ENCODE measurements at regions not wholly inside any gene's neighbourhood (a gene's known extent, or its start where the extent isn't known, plus 50 kb on each side); places are given as distances from the start of the nearest gene placed in this dataset.

GRCh38 chr13:73922493-73923393 is 211.5 kb downstream of the KLF12 start:
- TF ChIP-seq, protein P1, sequence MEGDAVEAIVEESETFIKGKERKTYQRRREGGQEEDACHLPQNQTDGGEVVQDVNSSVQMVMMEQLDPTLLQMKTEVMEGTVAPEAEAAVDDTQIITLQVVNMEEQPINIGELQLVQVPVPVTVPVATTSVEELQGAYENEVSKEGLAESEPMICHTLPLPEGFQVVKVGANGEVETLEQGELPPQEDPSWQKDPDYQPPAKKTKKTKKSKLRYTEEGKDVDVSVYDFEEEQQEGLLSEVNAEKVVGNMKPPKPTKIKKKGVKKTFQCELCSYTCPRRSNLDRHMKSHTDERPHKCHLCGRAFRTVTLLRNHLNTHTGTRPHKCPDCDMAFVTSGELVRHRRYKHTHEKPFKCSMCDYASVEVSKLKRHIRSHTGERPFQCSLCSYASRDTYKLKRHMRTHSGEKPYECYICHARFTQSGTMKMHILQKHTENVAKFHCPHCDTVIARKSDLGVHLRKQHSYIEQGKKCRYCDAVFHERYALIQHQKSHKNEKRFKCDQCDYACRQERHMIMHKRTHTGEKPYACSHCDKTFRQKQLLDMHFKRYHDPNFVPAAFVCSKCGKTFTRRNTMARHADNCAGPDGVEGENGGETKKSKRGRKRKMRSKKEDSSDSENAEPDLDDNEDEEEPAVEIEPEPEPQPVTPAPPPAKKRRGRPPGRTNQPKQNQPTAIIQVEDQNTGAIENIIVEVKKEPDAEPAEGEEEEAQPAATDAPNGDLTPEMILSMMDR (conservative IDR thresholded peaks at IDR 0.05; ENCODE audit: low read depth, low read length) = no peak
- TF ChIP-seq EZH2phosphoT487 (IDR thresholded peaks at IDR 0.05; ENCODE audit: borderline replicate concordance, low read length) = no peak
- TF ChIP-seq EZH2 (IDR thresholded peaks at IDR 0.05; ENCODE audit: low read length, unreplicated experiment) = no peak

Data from PC-3 (cell line).